ENCODE measurements at regions not wholly inside any gene's neighbourhood (a gene's known extent, or its start where the extent isn't known, plus 50 kb on each side); places are given as distances from the start of the nearest gene placed in this dataset.

DNA sequence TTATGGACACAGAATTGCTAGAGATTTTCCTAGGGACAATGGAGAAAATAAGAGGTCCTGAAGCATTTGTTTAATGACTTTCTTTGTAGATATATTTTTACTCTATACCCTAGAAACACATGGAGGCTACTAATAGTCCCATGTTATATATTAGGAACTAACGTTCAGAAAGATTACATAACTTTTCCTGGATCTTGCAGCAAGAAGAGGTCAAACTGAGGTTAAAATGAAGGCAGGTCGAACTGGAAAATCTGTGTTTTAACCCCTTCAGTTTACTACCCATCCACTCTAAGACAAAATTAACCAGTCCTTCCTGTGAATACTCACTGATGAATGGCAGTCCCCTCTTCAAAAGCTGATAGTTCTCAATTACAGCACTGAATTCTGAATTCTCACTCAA is 1415.8 kb upstream of the CELF4 start:
- POLR2A ChIA-PET: no interaction called here
- no peaks in the 10 kb centered on the region for H3K4me1 ChIP-seq (ENCODE audit: control insufficient read depth, extremely low read depth, insufficient read depth, low read length)
- DNase-seq (ENCODE audit: low read depth, low spot score): no peak
- intact Hi-C loops (cut with micrococcal nuclease) (no loop called here), dilution Hi-C loops (cut with MboI; ENCODE audit: extremely low pct_ligation_motif_present, low sequenced_read_pairs) (no loop called here)
- H3K9ac ChIP-seq (replicated peaks; ENCODE audit: extremely low read depth, insufficient read depth, low read length): no peak overlapping the region
- TF ChIP-seq POLR2AphosphoS5 (IDR thresholded peaks at IDR 0.05; ENCODE audit: insufficient read depth, low read depth, low read length) (no peak), JUN (IDR thresholded peaks at IDR 0.05; ENCODE audit: borderline replicate concordance, insufficient read depth, insufficient read length, low read depth) (no peak), FOS (IDR thresholded peaks at IDR 0.05; ENCODE audit: borderline replicate concordance, insufficient read depth, low read length) (no peak), POLR2A (IDR thresholded peaks at IDR 0.05; ENCODE audit: low read depth, low read length) (no peak), MYC (IDR thresholded peaks at IDR 0.05; ENCODE audit: low read depth, low read length) (no peak), GATA2 (IDR thresholded peaks at IDR 0.05; ENCODE audit: insufficient read depth, insufficient read length, low read depth, low read length) (no peak), EZH2 (IDR thresholded peaks at IDR 0.05; ENCODE audit: borderline replicate concordance, low read depth, low read length, severe bottlenecking) (no peak)
- TF ChIP-seq, protein P1, sequence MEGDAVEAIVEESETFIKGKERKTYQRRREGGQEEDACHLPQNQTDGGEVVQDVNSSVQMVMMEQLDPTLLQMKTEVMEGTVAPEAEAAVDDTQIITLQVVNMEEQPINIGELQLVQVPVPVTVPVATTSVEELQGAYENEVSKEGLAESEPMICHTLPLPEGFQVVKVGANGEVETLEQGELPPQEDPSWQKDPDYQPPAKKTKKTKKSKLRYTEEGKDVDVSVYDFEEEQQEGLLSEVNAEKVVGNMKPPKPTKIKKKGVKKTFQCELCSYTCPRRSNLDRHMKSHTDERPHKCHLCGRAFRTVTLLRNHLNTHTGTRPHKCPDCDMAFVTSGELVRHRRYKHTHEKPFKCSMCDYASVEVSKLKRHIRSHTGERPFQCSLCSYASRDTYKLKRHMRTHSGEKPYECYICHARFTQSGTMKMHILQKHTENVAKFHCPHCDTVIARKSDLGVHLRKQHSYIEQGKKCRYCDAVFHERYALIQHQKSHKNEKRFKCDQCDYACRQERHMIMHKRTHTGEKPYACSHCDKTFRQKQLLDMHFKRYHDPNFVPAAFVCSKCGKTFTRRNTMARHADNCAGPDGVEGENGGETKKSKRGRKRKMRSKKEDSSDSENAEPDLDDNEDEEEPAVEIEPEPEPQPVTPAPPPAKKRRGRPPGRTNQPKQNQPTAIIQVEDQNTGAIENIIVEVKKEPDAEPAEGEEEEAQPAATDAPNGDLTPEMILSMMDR (IDR thresholded peaks at IDR 0.05; ENCODE audit: extremely low read depth in 1 of 2, insufficient read depth in 1 of 2, low read depth in 1 of 2, low read length in 2 of 2): no peak
- TF ChIP-seq, protein P2, sequence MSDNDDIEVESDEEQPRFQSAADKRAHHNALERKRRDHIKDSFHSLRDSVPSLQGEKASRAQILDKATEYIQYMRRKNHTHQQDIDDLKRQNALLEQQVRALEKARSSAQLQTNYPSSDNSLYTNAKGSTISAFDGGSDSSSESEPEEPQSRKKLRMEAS (IDR thresholded peaks at IDR 0.05; ENCODE audit: insufficient read depth, insufficient read length): no peak
- no peak overlapping the region for H3K4me3 ChIP-seq (replicated peaks in 1 of 3; ENCODE audit: insufficient read depth in 1 of 3, low read depth in 1 of 3, low read length in 3 of 3)
- no peak for FAIRE-seq
- CTCF ChIA-PET: no interaction called here
- H3K9me3 ChIP-seq (replicated peaks; ENCODE audit: control insufficient read depth, insufficient read depth, low read length): no peaks in the 10 kb centered on the region
- no peaks in the 10 kb centered on the region for H4K20me1 ChIP-seq (replicated peaks; ENCODE audit: control insufficient read depth, extremely low read depth, insufficient read depth, low read length)
- no peak overlapping the region for H3K27ac ChIP-seq (ENCODE audit: insufficient read depth, low read depth, low read length)
- H2AFZ ChIP-seq (ENCODE audit: low read depth, low read length): no peak overlapping the region
- no peaks in the 10 kb centered on the region for H3K36me3 ChIP-seq (ENCODE audit: control insufficient read depth in 2 of 2, extremely low read depth in 1 of 2, insufficient read depth in 2 of 2, low read length in 2 of 2)
- H3K9me1 ChIP-seq (replicated peaks; ENCODE audit: control insufficient read depth, extremely low read depth, insufficient read depth, low read length): no peaks in the 10 kb centered on the region
- BruUV-seq (replicated peaks): no TSS peak
- no peaks in the 10 kb centered on the region for H3K79me2 ChIP-seq (ENCODE audit: control insufficient read depth, insufficient read depth, low read length)
- no peak overlapping the region for H3K4me2 ChIP-seq (ENCODE audit: insufficient read depth, low read length)
- no peaks in the 10 kb centered on the region for H3K27me3 ChIP-seq (ENCODE audit: control insufficient read depth in 2 of 2, insufficient read depth in 2 of 2, low read length in 2 of 2)

All from endothelial cell of umbilical vein (primary cell).